ENCODE measurements at regions not wholly inside any gene's neighbourhood (a gene's known extent, or its start where the extent isn't known, plus 50 kb on each side); places are given as distances from the start of the nearest gene placed in this dataset.
A peak's percentile ranks its signal among the peaks of the same experiment; 100 is the strongest.

GRCh38 chr1:22236166-22236565 lies 93.3 kb upstream of the WNT4 start:
- TF ChIP-seq, protein P1, sequence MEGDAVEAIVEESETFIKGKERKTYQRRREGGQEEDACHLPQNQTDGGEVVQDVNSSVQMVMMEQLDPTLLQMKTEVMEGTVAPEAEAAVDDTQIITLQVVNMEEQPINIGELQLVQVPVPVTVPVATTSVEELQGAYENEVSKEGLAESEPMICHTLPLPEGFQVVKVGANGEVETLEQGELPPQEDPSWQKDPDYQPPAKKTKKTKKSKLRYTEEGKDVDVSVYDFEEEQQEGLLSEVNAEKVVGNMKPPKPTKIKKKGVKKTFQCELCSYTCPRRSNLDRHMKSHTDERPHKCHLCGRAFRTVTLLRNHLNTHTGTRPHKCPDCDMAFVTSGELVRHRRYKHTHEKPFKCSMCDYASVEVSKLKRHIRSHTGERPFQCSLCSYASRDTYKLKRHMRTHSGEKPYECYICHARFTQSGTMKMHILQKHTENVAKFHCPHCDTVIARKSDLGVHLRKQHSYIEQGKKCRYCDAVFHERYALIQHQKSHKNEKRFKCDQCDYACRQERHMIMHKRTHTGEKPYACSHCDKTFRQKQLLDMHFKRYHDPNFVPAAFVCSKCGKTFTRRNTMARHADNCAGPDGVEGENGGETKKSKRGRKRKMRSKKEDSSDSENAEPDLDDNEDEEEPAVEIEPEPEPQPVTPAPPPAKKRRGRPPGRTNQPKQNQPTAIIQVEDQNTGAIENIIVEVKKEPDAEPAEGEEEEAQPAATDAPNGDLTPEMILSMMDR (IDR thresholded peaks at IDR 0.05; ENCODE audit: low read length, missing control alignments) = no peak
- H3K4me3 ChIP-seq (replicated peaks; ENCODE audit: low read depth, low read length) = no peak overlapping the region
- no peak for DNase-seq (ENCODE audit: low read depth)

- DNase-seq (ENCODE audit: low read depth) = no peak
- TF ChIP-seq, protein P1 (IDR thresholded peaks at IDR 0.05; ENCODE audit: low read length, missing control alignments) = no peak
- H3K4me3 ChIP-seq (replicated peaks; ENCODE audit: low read depth, low read length) = no peak overlapping the region
Measured at GRCh38 chr1:22236900-22237299, 94.0 kb upstream of the WNT4 start.

DNA sequence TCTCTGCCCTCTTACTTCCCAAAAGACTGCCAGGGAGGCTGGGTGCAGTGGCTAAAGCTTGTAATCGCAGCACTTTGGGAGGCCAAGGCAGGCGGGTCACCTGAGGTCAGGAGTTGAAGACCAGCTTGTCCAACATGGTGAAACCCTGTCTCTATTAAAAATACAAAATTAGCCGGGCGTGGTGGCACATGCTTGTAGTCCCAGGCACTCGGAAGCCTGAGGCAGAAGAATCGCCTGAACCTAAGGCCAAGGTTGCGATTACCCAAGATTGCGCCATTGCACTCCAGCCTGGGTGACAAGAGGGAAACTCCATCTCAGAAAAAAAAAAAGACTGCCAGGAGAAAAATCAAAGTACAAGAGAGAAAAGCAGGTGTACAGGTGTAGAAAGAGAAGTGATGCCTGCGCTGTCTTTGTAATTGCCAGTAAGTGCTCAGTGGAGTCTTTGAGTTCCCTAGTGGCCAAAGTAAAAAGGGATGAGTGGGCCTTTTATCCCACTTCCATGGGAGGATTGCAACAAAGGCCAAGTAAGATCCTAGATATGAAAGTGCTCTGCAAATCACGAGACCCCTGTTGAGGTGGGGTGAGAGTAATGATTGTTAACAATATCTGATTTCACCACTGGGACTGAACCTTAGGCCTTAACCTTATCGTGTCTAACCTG lies 94.7 kb upstream of the WNT4 start:
- no peak for DNase-seq (ENCODE audit: low read depth)
- TF ChIP-seq, protein P1 (IDR thresholded peaks at IDR 0.05; ENCODE audit: low read length, missing control alignments) = no peak
- no peak overlapping the region for H3K4me3 ChIP-seq (replicated peaks; ENCODE audit: low read depth, low read length)

GRCh38 chr1:22238356-22239224 lies 95.7 kb upstream of the WNT4 start:
- TF ChIP-seq, protein P1 (IDR thresholded peaks at IDR 0.05; ENCODE audit: low read length, missing control alignments) = no peak
- no peak for DNase-seq (ENCODE audit: low read depth)
- no peak overlapping the region for H3K4me3 ChIP-seq (replicated peaks; ENCODE audit: low read depth, low read length)

- TF ChIP-seq, protein P1 (IDR thresholded peaks at IDR 0.05; ENCODE audit: low read length, missing control alignments) = no peak
- DNase-seq (ENCODE audit: low read depth) = no peak
- H3K4me3 ChIP-seq (replicated peaks; ENCODE audit: low read depth, low read length) = no peak overlapping the region
Measured at GRCh38 chr1:22239378-22239777, 96.5 kb upstream of the WNT4 start.

GRCh38 chr1:22241250-22241649 lies 98.4 kb upstream of the WNT4 start:
- TF ChIP-seq, protein P1 (IDR thresholded peaks at IDR 0.05; ENCODE audit: low read length, missing control alignments) = no peak
- no peak overlapping the region for H3K4me3 ChIP-seq (replicated peaks; ENCODE audit: low read depth, low read length)
- peak; percentile 11 for DNase-seq (ENCODE audit: low read depth)
